ENCODE measurements at regions not wholly inside any gene's neighbourhood (a gene's known extent, or its start where the extent isn't known, plus 50 kb on each side); places are given as distances from the start of the nearest gene placed in this dataset.

DNA sequence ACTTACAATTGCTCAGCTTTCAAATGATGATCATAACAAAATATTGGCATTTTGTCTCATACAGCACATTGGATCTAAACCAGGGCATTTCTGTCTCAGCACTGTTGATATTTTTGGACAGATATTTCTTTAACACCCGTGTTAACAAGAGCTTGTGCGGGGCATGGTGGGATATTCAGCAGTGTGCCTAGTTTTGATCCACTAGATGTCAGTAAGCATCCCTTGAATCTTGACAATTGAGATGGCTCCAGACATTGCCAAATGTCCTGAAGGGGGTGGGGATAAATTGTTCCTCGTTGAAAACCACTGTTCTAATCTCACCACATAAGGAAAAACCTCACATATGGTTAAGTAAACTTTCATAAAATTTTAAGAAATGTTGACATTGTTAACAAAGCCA lies 806.3 kb downstream of the STIM2 start:
- H3K9ac ChIP-seq (ENCODE audit: low read length), result no peak overlapping the region
- no peak overlapping the region for H3K4me2 ChIP-seq (ENCODE audit: low read length)
- no peaks in the 10 kb centered on the region for H3K27me3 Mint-ChIP-seq (ENCODE audit: low read depth, unreplicated experiment)
- no peaks in the 10 kb centered on the region for H3K36me3 Mint-ChIP-seq (ENCODE audit: low read depth, unreplicated experiment)
- no peak overlapping the region for H3K27ac ChIP-seq (ENCODE audit: low read depth, low read length)
- no peaks in the 10 kb centered on the region for H3K9me3 ChIP-seq (ENCODE audit: insufficient read depth, low read depth, low read length)
- no peaks in the 10 kb centered on the region for H3K9me3 Mint-ChIP-seq (ENCODE audit: unreplicated experiment)
- H3K79me2 ChIP-seq (ENCODE audit: insufficient read depth, low read length), result no peaks in the 10 kb centered on the region
- H4K20me1 ChIP-seq (ENCODE audit: insufficient read depth, low read length), result no peaks in the 10 kb centered on the region
- TF ChIP-seq, protein P1, sequence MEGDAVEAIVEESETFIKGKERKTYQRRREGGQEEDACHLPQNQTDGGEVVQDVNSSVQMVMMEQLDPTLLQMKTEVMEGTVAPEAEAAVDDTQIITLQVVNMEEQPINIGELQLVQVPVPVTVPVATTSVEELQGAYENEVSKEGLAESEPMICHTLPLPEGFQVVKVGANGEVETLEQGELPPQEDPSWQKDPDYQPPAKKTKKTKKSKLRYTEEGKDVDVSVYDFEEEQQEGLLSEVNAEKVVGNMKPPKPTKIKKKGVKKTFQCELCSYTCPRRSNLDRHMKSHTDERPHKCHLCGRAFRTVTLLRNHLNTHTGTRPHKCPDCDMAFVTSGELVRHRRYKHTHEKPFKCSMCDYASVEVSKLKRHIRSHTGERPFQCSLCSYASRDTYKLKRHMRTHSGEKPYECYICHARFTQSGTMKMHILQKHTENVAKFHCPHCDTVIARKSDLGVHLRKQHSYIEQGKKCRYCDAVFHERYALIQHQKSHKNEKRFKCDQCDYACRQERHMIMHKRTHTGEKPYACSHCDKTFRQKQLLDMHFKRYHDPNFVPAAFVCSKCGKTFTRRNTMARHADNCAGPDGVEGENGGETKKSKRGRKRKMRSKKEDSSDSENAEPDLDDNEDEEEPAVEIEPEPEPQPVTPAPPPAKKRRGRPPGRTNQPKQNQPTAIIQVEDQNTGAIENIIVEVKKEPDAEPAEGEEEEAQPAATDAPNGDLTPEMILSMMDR (IDR thresholded peaks at IDR 0.05; ENCODE audit: insufficient read depth, low read depth, low read length), result no peak
- no peak for TF ChIP-seq EZH2 (IDR thresholded peaks at IDR 0.05; ENCODE audit: insufficient read depth, low read length)
- no peak for DNase-seq (ENCODE audit: low read depth)
- no peak overlapping the region for H3K27ac Mint-ChIP-seq (ENCODE audit: unreplicated experiment)
- no peaks in the 10 kb centered on the region for H3K36me3 ChIP-seq (ENCODE audit: insufficient read depth, low read length)
- H3K4me3 ChIP-seq (ENCODE audit: insufficient read depth, low read depth, low read length), result no peak overlapping the region
- no peak for FAIRE-seq
- H2AFZ ChIP-seq (ENCODE audit: low read depth, low read length), result no peak overlapping the region
- no peaks in the 10 kb centered on the region for H3K27me3 ChIP-seq (ENCODE audit: insufficient read depth, low read length)
- no peak overlapping the region for H3K4me3 Mint-ChIP-seq (ENCODE audit: unreplicated experiment)
- no peaks in the 10 kb centered on the region for H3K4me1 ChIP-seq (ENCODE audit: insufficient read depth, low read length)
- peaks cover 2% of the 10 kb centered on the region for H3K4me1 Mint-ChIP-seq (ENCODE audit: low read depth, unreplicated experiment)

DNA sequence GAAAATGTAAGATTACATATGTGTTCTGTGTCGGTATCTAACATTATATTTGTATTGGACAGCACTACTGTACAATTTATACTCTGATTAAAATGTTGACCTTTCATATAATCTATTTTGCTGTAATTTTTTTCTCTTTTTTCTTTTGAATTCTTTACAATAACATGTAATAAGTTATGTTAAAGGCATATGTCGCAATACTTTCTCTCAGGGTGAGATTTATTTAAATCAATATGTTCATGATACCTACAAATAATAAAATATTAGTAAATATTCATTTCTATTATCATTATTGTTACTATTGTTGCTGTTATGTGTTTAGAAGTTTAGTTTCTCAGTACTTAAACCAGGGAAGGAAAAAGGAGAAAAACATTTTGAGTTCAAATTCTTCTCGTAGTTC lies 807.4 kb downstream of the STIM2 start:
- Histone ChIP-seq H3K4me2 (ENCODE audit: low read length) (no peak overlapping the region), H3K4me1 (ENCODE audit: insufficient read depth, low read length) (no peaks in the 10 kb centered on the region), H3K27me3 (ENCODE audit: insufficient read depth, low read length) (no peaks in the 10 kb centered on the region), H3K36me3 (ENCODE audit: insufficient read depth, low read length) (no peaks in the 10 kb centered on the region), H3K9me3 (ENCODE audit: insufficient read depth, low read depth, low read length) (no peaks in the 10 kb centered on the region), H4K20me1 (ENCODE audit: insufficient read depth, low read length) (no peaks in the 10 kb centered on the region), H3K9ac (ENCODE audit: low read length) (no peak overlapping the region), H3K4me3 (ENCODE audit: insufficient read depth, low read depth, low read length) (no peak overlapping the region), H3K27ac (ENCODE audit: low read depth, low read length) (no peak overlapping the region), H3K79me2 (ENCODE audit: insufficient read depth, low read length) (no peaks in the 10 kb centered on the region), H2AFZ (ENCODE audit: low read depth, low read length) (no peak overlapping the region)
- TF ChIP-seq, protein P1 (IDR thresholded peaks at IDR 0.05; ENCODE audit: insufficient read depth, low read depth, low read length), result no peak
- Mint-ChIP-seq H3K9me3 (ENCODE audit: unreplicated experiment) (no peaks in the 10 kb centered on the region), H3K27ac (ENCODE audit: unreplicated experiment) (no peak overlapping the region), H3K27me3 (ENCODE audit: low read depth, unreplicated experiment) (no peaks in the 10 kb centered on the region), H3K4me3 (ENCODE audit: unreplicated experiment) (no peak overlapping the region), H3K4me1 (ENCODE audit: low read depth, unreplicated experiment) (no peaks in the 10 kb centered on the region), H3K36me3 (ENCODE audit: low read depth, unreplicated experiment) (no peaks in the 10 kb centered on the region)
- FAIRE-seq (no peak), DNase-seq (ENCODE audit: low read depth) (no peak)

DNA sequence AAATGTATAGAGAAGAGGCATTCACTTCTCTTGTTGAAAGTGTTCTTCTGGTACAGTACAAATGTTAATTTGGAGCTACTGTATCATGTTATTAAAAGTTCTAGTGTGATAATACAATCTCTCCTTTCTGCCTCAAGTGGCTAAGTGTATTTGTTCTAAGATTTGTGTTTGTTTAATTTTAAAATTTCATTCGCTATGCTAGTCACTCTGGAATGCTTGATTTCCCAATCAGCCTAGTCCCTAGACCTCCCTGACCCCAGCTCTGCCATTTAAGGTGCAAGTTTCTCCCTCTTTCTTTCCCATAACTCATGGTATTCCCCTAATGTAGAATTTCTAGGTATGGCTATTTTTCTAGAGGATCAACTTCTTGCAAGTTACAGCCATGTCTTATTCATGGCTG lies 817.4 kb downstream of the STIM2 start:
- no peak overlapping the region for H3K4me2 ChIP-seq (ENCODE audit: low read length)
- FAIRE-seq, result no peak
- Mint-ChIP-seq H3K4me1 (ENCODE audit: low read depth, unreplicated experiment) (peaks cover 3% of the 10 kb centered on the region), H3K27me3 (ENCODE audit: low read depth, unreplicated experiment) (no peaks in the 10 kb centered on the region), H3K9me3 (ENCODE audit: unreplicated experiment) (no peaks in the 10 kb centered on the region), H3K36me3 (ENCODE audit: low read depth, unreplicated experiment) (no peaks in the 10 kb centered on the region), H3K27ac (ENCODE audit: unreplicated experiment) (no peak overlapping the region), H3K4me3 (ENCODE audit: unreplicated experiment) (no peak overlapping the region)
- no peaks in the 10 kb centered on the region for H3K79me2 ChIP-seq (ENCODE audit: insufficient read depth, low read length)
- TF ChIP-seq, protein P1 (IDR thresholded peaks at IDR 0.05; ENCODE audit: insufficient read depth, low read depth, low read length), result no peak
- no peak for TF ChIP-seq EZH2 (IDR thresholded peaks at IDR 0.05; ENCODE audit: insufficient read depth, low read length)
- no peak for DNase-seq (ENCODE audit: low read depth)
- H2AFZ ChIP-seq (ENCODE audit: low read depth, low read length), result no peak overlapping the region
- H3K27me3 ChIP-seq (ENCODE audit: insufficient read depth, low read length), result peaks cover 2% of the 10 kb centered on the region
- H3K9me3 ChIP-seq (ENCODE audit: insufficient read depth, low read depth, low read length), result no peaks in the 10 kb centered on the region
- no peaks in the 10 kb centered on the region for H4K20me1 ChIP-seq (ENCODE audit: insufficient read depth, low read length)
- H3K36me3 ChIP-seq (ENCODE audit: insufficient read depth, low read length), result no peaks in the 10 kb centered on the region
- H3K27ac ChIP-seq (ENCODE audit: low read depth, low read length), result no peak overlapping the region
- H3K4me1 ChIP-seq (ENCODE audit: insufficient read depth, low read length), result no peaks in the 10 kb centered on the region
- H3K9ac ChIP-seq (ENCODE audit: low read length), result no peak overlapping the region
- no peak overlapping the region for H3K4me3 ChIP-seq (ENCODE audit: insufficient read depth, low read depth, low read length)

Measured in astrocyte (in vitro differentiated cells and primary cell).